Lung (tissue), 11 donors: ENCODE measurements at regions not wholly inside any gene's neighbourhood (a gene's known extent, or its start where the extent isn't known, plus 50 kb on each side); places are given as distances from the start of the nearest gene placed in this dataset.

Experiments
- ATAC-seq: fragments of 200-7000 bp; cut with Tn5 transposase; one replicate; pipeline ENCODE4 v1.9.1; 2020; ENCODE audit warnings: moderate number of reproducible peaks; ENCODE audit not compliant: insufficient read depth, low FRiP score
- DNase-seq, 3 donors: peaks; one replicate each; pipeline ENCODE4 v3.0.0-alpha.2; 2013 to 2017
- H3K27ac ChIP-seq, 2 donors: one replicate each; pipeline ENCODE4 v1.5.1; 2013; ENCODE audit warnings: mild to moderate bottlenecking in 2 of 2, moderate library complexity in 2 of 2, control low read depth in 1 of 2, inconsistent platforms in 1 of 2, low read depth in 1 of 2, low read length in 1 of 2
- H3K27me3 ChIP-seq, 3 donors: one replicate each; pipeline ENCODE4 v1.5.1; 2013; ENCODE audit warnings: low read length in 2 of 3; ENCODE audit not compliant: control insufficient read depth in 3 of 3, insufficient read depth in 3 of 3
- H3K36me3 ChIP-seq, 4 donors: one replicate each; pipeline ENCODE4 v1.5.1; 2013; ENCODE audit warnings: low read length in 4 of 4, mild to moderate bottlenecking in 1 of 4, moderate library complexity in 1 of 4; ENCODE audit not compliant: control insufficient read depth in 4 of 4, insufficient read depth in 4 of 4
- H3K4me1 ChIP-seq, 5 donors: one replicate each; pipeline ENCODE4 v1.5.1; 2013; ENCODE audit warnings: low read length in 5 of 5, mild to moderate bottlenecking in 2 of 5, moderate library complexity in 1 of 5; ENCODE audit not compliant: control insufficient read depth in 5 of 5, insufficient read depth in 5 of 5
- H3K4me3 ChIP-seq: one replicate; pipeline ENCODE4 v1.5.1; 2013; ENCODE audit warnings: mild to moderate bottlenecking, control low read depth, moderate library complexity
- H3K9ac ChIP-seq, 2 donors: one replicate each; pipeline ENCODE4 v1.5.1; 2013; ENCODE audit warnings: low read length in 2 of 2, control low read depth in 1 of 2; ENCODE audit not compliant: insufficient read depth in 1 of 2
- H3K9me3 ChIP-seq, 4 donors: one replicate each; pipeline ENCODE4 v1.5.1; 2013; ENCODE audit warnings: low read length in 3 of 4, mild to moderate bottlenecking in 1 of 4, moderate library complexity in 1 of 4; ENCODE audit not compliant: control insufficient read depth in 4 of 4, insufficient read depth in 3 of 4
- CTCF ChIP-seq: IDR thresholded peaks from 2 replicates; pipeline ENCODE4 v1.5.1; 2012; ENCODE audit warnings: mild to moderate bottlenecking; ENCODE audit errors: control extremely low read depth, extremely low read depth
- WGBS, 2 donors: extraction: QIAGEN DNeasy Blood & Tissue Kit; methylation state at CpG; one replicate each; pipeline ENCODE4 v1.1.7; 2013; 5-methylcytosine and 5-hydroxymethylcytosine counted together
- donor health status: control.
- donor health status: control.
- donor health status: Bipolar disorder and iron deficiency.
- donor health status: healthy.
- donor health status: DM: yes; HTN: yes; CAD: no.

- no peaks in the 10 kb centered on the region for H3K27me3 ChIP-seq
- no peak overlapping the region for H3K9ac ChIP-seq
- ATAC-seq = no peak
- no peak overlapping the region for H3K27ac ChIP-seq
- no peak for TF ChIP-seq CTCF
- H3K4me3 ChIP-seq = no peak overlapping the region
- H3K4me1 ChIP-seq = no peaks in the 10 kb centered on the region
- no peak for DNase-seq
- 75 to 79% methylated on average over 7 of the region's 7 CpGs for WGBS, 2 donors
- H3K36me3 ChIP-seq = no peaks in the 10 kb centered on the region
- peaks cover 0 to 1% (median 0%) of the 10 kb centered on the region in 4 donors for H3K9me3 ChIP-seq
These were observed 311.7 kb upstream of the ZNF717 start for GRCh38 chr3:76096836-76097588.

GRCh38 chr3:76097589-76097969 is 312.2 kb upstream of the ZNF717 start:
- H3K36me3 ChIP-seq = no peaks in the 10 kb centered on the region
- WGBS, 2 donors = 87 to 92% methylated on average over 3 of the region's 3 CpGs
- no peaks in the 10 kb centered on the region for H3K4me1 ChIP-seq
- H3K27me3 ChIP-seq = no peaks in the 10 kb centered on the region
- no peak for TF ChIP-seq CTCF
- DNase-seq (no peak), ATAC-seq (no peak)
- no peak overlapping the region for H3K27ac ChIP-seq
- H3K9me3 ChIP-seq = peaks cover 0 to 1% (median 0%) of the 10 kb centered on the region in 4 donors
- no peak overlapping the region for H3K4me3 ChIP-seq
- no peak overlapping the region for H3K9ac ChIP-seq

DNA sequence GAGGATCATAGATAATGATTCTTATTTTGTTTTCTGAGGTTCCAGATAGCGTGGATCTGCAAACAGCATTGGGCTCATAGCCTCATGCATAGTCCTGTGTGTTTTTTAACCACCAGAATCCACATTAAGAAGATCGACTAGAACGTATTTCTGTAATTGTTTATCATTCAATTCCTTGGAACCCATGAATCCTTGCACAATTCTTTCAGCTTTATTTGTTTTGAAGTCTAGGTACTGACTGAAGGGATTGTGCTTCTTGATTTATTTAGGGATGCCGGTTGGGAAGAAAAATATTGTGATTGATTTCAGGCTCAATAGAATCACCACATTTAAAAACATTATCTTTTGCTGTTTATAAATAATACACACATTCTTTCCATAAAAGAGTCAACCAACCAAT is 314.6 kb upstream of the ZNF717 start:
- Histone ChIP-seq H3K4me1 (no peaks in the 10 kb centered on the region), H3K27me3 (no peaks in the 10 kb centered on the region), H3K4me3 (no peak overlapping the region), H3K9ac (no peak overlapping the region), H3K9me3 (peaks cover 0 to 1% (median 0%) of the 10 kb centered on the region in 4 donors), H3K36me3 (no peaks in the 10 kb centered on the region), H3K27ac (no peak overlapping the region)
- no peak for TF ChIP-seq CTCF
- DNase-seq = no peak
- WGBS, 2 donors = 79 to 83% methylated on average over 4 of the region's 4 CpGs
- no peak for ATAC-seq
